Tibial nerve (tissue), 3 donors: ENCODE measurements at regions not wholly inside any gene's neighbourhood (a gene's known extent, or its start where the extent isn't known, plus 50 kb on each side); places are given as distances from the start of the nearest gene placed in this dataset.

Source experiments
- POLR2A ChIP-seq, 2 donors: fragments of 450-650 bp; IDR thresholded peaks; one replicate each; pipeline ENCODE4 v1.6.1; 2017; ENCODE audit warnings: antibody characterized with exemption in 2 of 2, mild to moderate bottlenecking in 2 of 2, moderate library complexity in 2 of 2
- TF ChIP-seq, protein P1 (sequence below), 5 experiments: fragments of 200-600 bp in 3 of 5; fragments of 450-650 bp in 2 of 5; sonication (generic) in 3 of 5; IDR thresholded peaks; one replicate each; pipeline ENCODE4 v1.5.1; 2016 to 2019; ENCODE audit warnings: antibody characterized with exemption in 5 of 5, mild to moderate bottlenecking in 3 of 5, moderate library complexity in 2 of 5

- TF ChIP-seq, protein P1, sequence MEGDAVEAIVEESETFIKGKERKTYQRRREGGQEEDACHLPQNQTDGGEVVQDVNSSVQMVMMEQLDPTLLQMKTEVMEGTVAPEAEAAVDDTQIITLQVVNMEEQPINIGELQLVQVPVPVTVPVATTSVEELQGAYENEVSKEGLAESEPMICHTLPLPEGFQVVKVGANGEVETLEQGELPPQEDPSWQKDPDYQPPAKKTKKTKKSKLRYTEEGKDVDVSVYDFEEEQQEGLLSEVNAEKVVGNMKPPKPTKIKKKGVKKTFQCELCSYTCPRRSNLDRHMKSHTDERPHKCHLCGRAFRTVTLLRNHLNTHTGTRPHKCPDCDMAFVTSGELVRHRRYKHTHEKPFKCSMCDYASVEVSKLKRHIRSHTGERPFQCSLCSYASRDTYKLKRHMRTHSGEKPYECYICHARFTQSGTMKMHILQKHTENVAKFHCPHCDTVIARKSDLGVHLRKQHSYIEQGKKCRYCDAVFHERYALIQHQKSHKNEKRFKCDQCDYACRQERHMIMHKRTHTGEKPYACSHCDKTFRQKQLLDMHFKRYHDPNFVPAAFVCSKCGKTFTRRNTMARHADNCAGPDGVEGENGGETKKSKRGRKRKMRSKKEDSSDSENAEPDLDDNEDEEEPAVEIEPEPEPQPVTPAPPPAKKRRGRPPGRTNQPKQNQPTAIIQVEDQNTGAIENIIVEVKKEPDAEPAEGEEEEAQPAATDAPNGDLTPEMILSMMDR (IDR thresholded peaks at IDR 0.05): no peak
- no peak for TF ChIP-seq POLR2A (IDR thresholded peaks at IDR 0.05)
Measured at GRCh38 chr1:2886631-2887030, 85.1 kb upstream of the TTC34 start.
